GM12873 (cell line): ENCODE measurements at regions not wholly inside any gene's neighbourhood (a gene's known extent, or its start where the extent isn't known, plus 50 kb on each side); places are given as distances from the start of the nearest gene placed in this dataset.

Experiments
- TF ChIP-seq, protein P1 (sequence below): IDR thresholded peaks from 2 replicates; pipeline ENCODE4 v1.5.1; 2012; ENCODE audit warnings: low read depth, mild to moderate bottlenecking, moderate library complexity, low read length, control low read depth; ENCODE audit not compliant: insufficient read depth; ENCODE audit errors: missing control alignments

DNA sequence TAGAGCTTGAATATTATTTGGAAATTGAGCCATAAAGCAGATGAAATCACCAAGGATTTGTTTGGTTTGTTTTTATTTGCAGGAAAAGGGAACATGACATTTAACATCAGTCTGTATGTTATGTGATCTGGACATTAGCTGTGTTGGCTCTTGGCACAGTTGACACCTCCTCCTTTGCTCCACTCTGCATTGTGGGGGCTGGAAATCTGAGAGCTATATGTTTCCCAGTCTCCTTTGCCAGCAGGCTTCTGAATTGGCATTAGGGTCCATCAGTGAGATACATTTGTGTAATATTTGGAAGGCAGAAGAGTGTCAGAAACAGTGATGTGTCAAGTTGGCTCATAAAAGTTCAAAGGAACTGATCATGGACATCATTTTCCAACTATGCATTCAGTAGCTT lies 322.1 kb upstream of the ATP2B1 start:
- TF ChIP-seq, protein P1, sequence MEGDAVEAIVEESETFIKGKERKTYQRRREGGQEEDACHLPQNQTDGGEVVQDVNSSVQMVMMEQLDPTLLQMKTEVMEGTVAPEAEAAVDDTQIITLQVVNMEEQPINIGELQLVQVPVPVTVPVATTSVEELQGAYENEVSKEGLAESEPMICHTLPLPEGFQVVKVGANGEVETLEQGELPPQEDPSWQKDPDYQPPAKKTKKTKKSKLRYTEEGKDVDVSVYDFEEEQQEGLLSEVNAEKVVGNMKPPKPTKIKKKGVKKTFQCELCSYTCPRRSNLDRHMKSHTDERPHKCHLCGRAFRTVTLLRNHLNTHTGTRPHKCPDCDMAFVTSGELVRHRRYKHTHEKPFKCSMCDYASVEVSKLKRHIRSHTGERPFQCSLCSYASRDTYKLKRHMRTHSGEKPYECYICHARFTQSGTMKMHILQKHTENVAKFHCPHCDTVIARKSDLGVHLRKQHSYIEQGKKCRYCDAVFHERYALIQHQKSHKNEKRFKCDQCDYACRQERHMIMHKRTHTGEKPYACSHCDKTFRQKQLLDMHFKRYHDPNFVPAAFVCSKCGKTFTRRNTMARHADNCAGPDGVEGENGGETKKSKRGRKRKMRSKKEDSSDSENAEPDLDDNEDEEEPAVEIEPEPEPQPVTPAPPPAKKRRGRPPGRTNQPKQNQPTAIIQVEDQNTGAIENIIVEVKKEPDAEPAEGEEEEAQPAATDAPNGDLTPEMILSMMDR: no peak

DNA sequence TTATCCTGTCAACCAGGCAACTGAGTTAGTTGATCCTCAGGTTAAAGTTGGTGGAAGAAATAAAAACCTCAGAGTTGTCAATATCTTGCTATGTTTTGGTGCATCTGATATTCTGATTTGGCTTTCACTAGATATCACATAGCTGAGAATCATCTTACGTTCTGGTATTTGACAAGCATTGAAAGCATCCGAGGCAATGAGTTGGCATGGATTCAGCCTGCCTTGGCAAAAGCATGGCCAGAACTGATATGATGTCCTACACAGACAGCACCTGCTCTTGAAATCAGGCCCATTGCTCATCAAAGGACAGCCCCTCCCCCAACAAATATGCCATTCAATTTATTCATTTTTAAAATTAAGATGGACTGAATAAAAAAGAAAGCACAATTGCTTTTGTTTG lies 320.7 kb upstream of the ATP2B1 start:
- TF ChIP-seq, protein P1: no peak

GRCh38 chr12:90028635-90029051 lies 320.0 kb upstream of the ATP2B1 start:
- TF ChIP-seq, protein P1: no peak

GRCh38 chr12:90027889-90028634 lies 319.4 kb upstream of the ATP2B1 start:
- TF ChIP-seq, protein P1: no peak

DNA sequence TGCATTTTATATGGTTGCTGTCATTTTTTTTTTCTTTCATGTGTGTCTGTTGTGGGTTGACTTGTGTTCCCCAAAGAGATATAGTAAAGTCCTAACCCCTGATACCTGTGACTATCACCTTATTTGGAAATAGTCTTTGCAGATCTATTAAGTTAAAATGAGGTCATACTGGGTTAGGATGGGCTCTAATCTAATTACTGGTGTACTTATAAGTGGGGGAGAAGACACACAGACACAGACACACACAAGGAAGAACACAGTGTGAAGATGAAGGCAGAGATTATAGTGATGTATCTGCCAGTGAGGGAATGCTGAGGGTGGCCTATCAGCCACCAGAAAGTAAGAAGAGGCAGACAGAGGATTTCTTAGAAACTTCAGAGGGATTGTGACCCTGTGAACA lies 318.4 kb upstream of the ATP2B1 start:
- TF ChIP-seq, protein P1: no peak

GRCh38 chr12:90026516-90026915 lies 317.9 kb upstream of the ATP2B1 start:
- TF ChIP-seq, protein P1: no peak

GRCh38 chr12:90024262-90024661 lies 315.6 kb upstream of the ATP2B1 start:
- TF ChIP-seq, protein P1: no peak
